ENCODE measurements at regions not wholly inside any gene's neighbourhood (a gene's known extent, or its start where the extent isn't known, plus 50 kb on each side); places are given as distances from the start of the nearest gene placed in this dataset.
A peak's percentile ranks its signal among the peaks of the same experiment; 100 is the strongest.

GRCh38 chr1:235009561-235010306 lies 118.9 kb downstream of the TOMM20 start:
- Mint-ChIP-seq H3K36me3 (ENCODE audit: low read depth, unreplicated experiment) (no peaks in the 10 kb centered on the region), H3K27ac (ENCODE audit: unreplicated experiment) (no peak overlapping the region), H3K9me3 (ENCODE audit: unreplicated experiment) (peaks cover 2% of the 10 kb centered on the region), H3K4me1 (ENCODE audit: low read depth, unreplicated experiment) (peaks cover 16% of the 10 kb centered on the region), H3K27me3 (ENCODE audit: low read depth, unreplicated experiment) (no peaks in the 10 kb centered on the region), H3K4me3 (ENCODE audit: unreplicated experiment) (no peak overlapping the region)
- DNase-seq (ENCODE audit: low read depth) (no peak), FAIRE-seq (no peak)
- H3K27me3 ChIP-seq (ENCODE audit: insufficient read depth, low read length): no peaks in the 10 kb centered on the region
- no peaks in the 10 kb centered on the region for H4K20me1 ChIP-seq (ENCODE audit: insufficient read depth, low read length)
- no peak overlapping the region for H3K4me2 ChIP-seq (ENCODE audit: low read length)
- no peaks in the 10 kb centered on the region for H3K9me3 ChIP-seq (ENCODE audit: insufficient read depth, low read depth, low read length)
- no peak for TF ChIP-seq EZH2 (IDR thresholded peaks at IDR 0.05; ENCODE audit: insufficient read depth, low read length)
- no peak for TF ChIP-seq CTCF (IDR thresholded peaks at IDR 0.05; ENCODE audit: insufficient read depth, low read depth, low read length)
- no peak overlapping the region for H3K4me3 ChIP-seq (ENCODE audit: insufficient read depth, low read depth, low read length)
- H3K79me2 ChIP-seq (ENCODE audit: insufficient read depth, low read length): no peaks in the 10 kb centered on the region
- H3K27ac ChIP-seq (ENCODE audit: low read depth, low read length): no peak overlapping the region
- no peak overlapping the region for H3K9ac ChIP-seq (ENCODE audit: low read length)
- H3K36me3 ChIP-seq (ENCODE audit: insufficient read depth, low read length): no peaks in the 10 kb centered on the region
- H2AFZ ChIP-seq (ENCODE audit: low read depth, low read length): no peak overlapping the region
- peaks cover 22% of the 10 kb centered on the region for H3K4me1 ChIP-seq (ENCODE audit: insufficient read depth, low read length)

- no peak overlapping the region for H3K4me3 Mint-ChIP-seq (ENCODE audit: unreplicated experiment)
- H2AFZ ChIP-seq (ENCODE audit: low read depth, low read length): no peak overlapping the region
- no peaks in the 10 kb centered on the region for H3K79me2 ChIP-seq (ENCODE audit: insufficient read depth, low read length)
- DNase-seq (ENCODE audit: low read depth) (no peak), FAIRE-seq (no peak)
- no peak overlapping the region for H3K27ac Mint-ChIP-seq (ENCODE audit: unreplicated experiment)
- no peaks in the 10 kb centered on the region for H4K20me1 ChIP-seq (ENCODE audit: insufficient read depth, low read length)
- no peak overlapping the region for H3K9ac ChIP-seq (ENCODE audit: low read length)
- H3K9me3 ChIP-seq (ENCODE audit: insufficient read depth, low read depth, low read length): no peaks in the 10 kb centered on the region
- no peaks in the 10 kb centered on the region for H3K27me3 ChIP-seq (ENCODE audit: insufficient read depth, low read length)
- no peak overlapping the region for H3K4me3 ChIP-seq (ENCODE audit: insufficient read depth, low read depth, low read length)
- H3K36me3 Mint-ChIP-seq (ENCODE audit: low read depth, unreplicated experiment): no peaks in the 10 kb centered on the region
- peaks cover 22% of the 10 kb centered on the region for H3K4me1 ChIP-seq (ENCODE audit: insufficient read depth, low read length)
- H3K9me3 Mint-ChIP-seq (ENCODE audit: unreplicated experiment): peaks cover 2% of the 10 kb centered on the region
- no peak overlapping the region for H3K27ac ChIP-seq (ENCODE audit: low read depth, low read length)
- peaks cover 16% of the 10 kb centered on the region for H3K4me1 Mint-ChIP-seq (ENCODE audit: low read depth, unreplicated experiment)
- TF ChIP-seq EZH2 (IDR thresholded peaks at IDR 0.05; ENCODE audit: insufficient read depth, low read length) (no peak), CTCF (IDR thresholded peaks at IDR 0.05; ENCODE audit: insufficient read depth, low read depth, low read length) (no peak)
- H3K27me3 Mint-ChIP-seq (ENCODE audit: low read depth, unreplicated experiment): no peaks in the 10 kb centered on the region
- H3K36me3 ChIP-seq (ENCODE audit: insufficient read depth, low read length): no peaks in the 10 kb centered on the region
- H3K4me2 ChIP-seq (ENCODE audit: low read length): no peak overlapping the region
Observed at GRCh38 chr1:235009074-235009473, 119.6 kb downstream of the TOMM20 start.

GRCh38 chr1:235008239-235008638 lies 120.4 kb downstream of the TOMM20 start:
- Histone ChIP-seq H3K9ac (ENCODE audit: low read length) (no peak overlapping the region), H3K79me2 (ENCODE audit: insufficient read depth, low read length) (no peaks in the 10 kb centered on the region), H3K27me3 (ENCODE audit: insufficient read depth, low read length) (no peaks in the 10 kb centered on the region), H3K4me2 (ENCODE audit: low read length) (no peak overlapping the region), H3K36me3 (ENCODE audit: insufficient read depth, low read length) (no peaks in the 10 kb centered on the region), H4K20me1 (ENCODE audit: insufficient read depth, low read length) (no peaks in the 10 kb centered on the region), H3K4me1 (ENCODE audit: insufficient read depth, low read length) (peaks cover 22% of the 10 kb centered on the region), H3K4me3 (ENCODE audit: insufficient read depth, low read depth, low read length) (no peak overlapping the region), H3K9me3 (ENCODE audit: insufficient read depth, low read depth, low read length) (no peaks in the 10 kb centered on the region), H3K27ac (ENCODE audit: low read depth, low read length) (no peak overlapping the region), H2AFZ (ENCODE audit: low read depth, low read length) (no peak overlapping the region)
- no peak for DNase-seq (ENCODE audit: low read depth)
- H3K27me3 Mint-ChIP-seq (ENCODE audit: low read depth, unreplicated experiment): no peaks in the 10 kb centered on the region
- peak overlapping the region; percentile 45 for H3K4me3 Mint-ChIP-seq (ENCODE audit: unreplicated experiment)
- H3K36me3 Mint-ChIP-seq (ENCODE audit: low read depth, unreplicated experiment): no peaks in the 10 kb centered on the region
- peaks cover 16% of the 10 kb centered on the region for H3K4me1 Mint-ChIP-seq (ENCODE audit: low read depth, unreplicated experiment)
- H3K27ac Mint-ChIP-seq (ENCODE audit: unreplicated experiment): no peak overlapping the region
- peaks cover 2% of the 10 kb centered on the region for H3K9me3 Mint-ChIP-seq (ENCODE audit: unreplicated experiment)
- FAIRE-seq: no peak
- TF ChIP-seq CTCF (IDR thresholded peaks at IDR 0.05; ENCODE audit: insufficient read depth, low read depth, low read length) (no peak), EZH2 (IDR thresholded peaks at IDR 0.05; ENCODE audit: insufficient read depth, low read length) (no peak)

Data from astrocyte (in vitro differentiated cells and primary cell).